GM23338 (cell line): ENCODE measurements at regions not wholly inside any gene's neighbourhood (a gene's known extent, or its start where the extent isn't known, plus 50 kb on each side); places are given as distances from the start of the nearest gene placed in this dataset.
A peak's percentile ranks its signal among the peaks of the same experiment; 100 is the strongest.

Experiments
- ATAC-seq: fragments of 200-7000 bp; cut with Tn5 transposase; 3 replicates; pipeline ENCODE4 v1.9.1; 2020
- DNase-seq: peaks from one replicate; pipeline ENCODE4 v3.0.0-alpha.2; 2015; ENCODE audit warnings: low spot score
- H2AFZ ChIP-seq: fragments of 200-600 bp; sonication (generic); 2 replicates; pipeline ENCODE4 v1.8.0; 2016; ENCODE audit warnings: antibody characterized with exemption, mild to moderate bottlenecking, moderate library complexity
- H3F3A ChIP-seq: fragments of 200-600 bp; sonication (generic); replicated peaks from 2 replicates; pipeline ENCODE4 v1.8.0; 2017; ENCODE audit warnings: antibody characterized with exemption, mixed run types, low read depth
- H3K27ac ChIP-seq: fragments of 200-600 bp; sonication (generic); 2 replicates; pipeline ENCODE4 v1.6.1; 2016; ENCODE audit warnings: low read depth
- H3K27me3 ChIP-seq: fragments of 200-600 bp; sonication (generic); 2 replicates; pipeline ENCODE4 v1.8.0; 2016; ENCODE audit warnings: mild to moderate bottlenecking, mixed run types, moderate library complexity; ENCODE audit not compliant: insufficient read depth
- H3K36me3 ChIP-seq: fragments of 200-600 bp; sonication (generic); 2 replicates; pipeline ENCODE4 v1.8.0; 2016; ENCODE audit warnings: mild to moderate bottlenecking; ENCODE audit not compliant: insufficient read depth
- H3K4me1 ChIP-seq: fragments of 200-600 bp; sonication (generic); 2 replicates; pipeline ENCODE4 v1.8.0; 2016; ENCODE audit warnings: mild to moderate bottlenecking, moderate library complexity; ENCODE audit not compliant: insufficient read depth
- H3K4me2 ChIP-seq: fragments of 200-600 bp; sonication (generic); 2 replicates; pipeline ENCODE4 v1.7.1; 2017; ENCODE audit warnings: mixed run types
- H3K4me3 ChIP-seq: fragments of 200-600 bp; sonication (generic); 2 replicates; pipeline ENCODE4 v1.6.1; 2016; ENCODE audit warnings: mixed run types
- H3K79me2 ChIP-seq: fragments of 200-600 bp; sonication (generic); replicated peaks from 2 replicates; pipeline ENCODE4 v1.8.0; 2017; ENCODE audit warnings: mild to moderate bottlenecking; ENCODE audit not compliant: insufficient read depth
- H3K9me2 ChIP-seq: fragments of 200-600 bp; sonication (generic); 2 replicates; pipeline ENCODE4 v1.8.0; 2017; ENCODE audit not compliant: insufficient read depth
- H4K20me1 ChIP-seq: fragments of 200-600 bp; sonication (generic); replicated peaks from 2 replicates; pipeline ENCODE4 v1.8.0; 2017; ENCODE audit warnings: mild to moderate bottlenecking; ENCODE audit not compliant: insufficient read depth
- H3K27ac Mint-ChIP-seq: 2 replicates; pipeline ENCODE4 v1.8.0; 2020; ENCODE audit warnings: inconsistent platforms, mild to moderate bottlenecking, moderate library complexity, mixed read lengths
- H3K27me3 Mint-ChIP-seq: 3 replicates; pipeline ENCODE4 v1.8.0; 2022; ENCODE audit warnings: low read depth, mild to moderate bottlenecking, moderate library complexity, mixed read lengths, inconsistent platforms; ENCODE audit not compliant: insufficient read depth, poor library complexity
- H3K36me3 Mint-ChIP-seq: 3 replicates; pipeline ENCODE4 v1.8.0; 2021; ENCODE audit warnings: low read depth, mild to moderate bottlenecking, inconsistent platforms, moderate library complexity, mixed read lengths
- H3K4me1 Mint-ChIP-seq: 3 replicates; pipeline ENCODE4 v1.8.0; 2020; ENCODE audit warnings: mild to moderate bottlenecking, inconsistent platforms, mixed read lengths
- H3K4me3 Mint-ChIP-seq: 3 replicates; pipeline ENCODE4 v1.8.0; 2021; ENCODE audit warnings: moderate library complexity, mild to moderate bottlenecking, inconsistent platforms, mixed read lengths
- H3K9me3 Mint-ChIP-seq: 3 replicates; pipeline ENCODE4 v1.8.0; 2020; ENCODE audit warnings: moderate library complexity, mild to moderate bottlenecking, inconsistent platforms, mixed read lengths
- CREB1 ChIP-seq: fragments of 250-450 bp; sonication (Bioruptor Pico); IDR thresholded peaks from 2 replicates; pipeline ENCODE4 v1.5.0; 2020; ENCODE audit warnings: low read depth, mild to moderate bottlenecking, moderate library complexity
- CTCF ChIP-seq, 2 experiments: fragments of 200-600 bp in 1 of 2; sonication (generic) in 1 of 2; conservative IDR thresholded peaks; 2 replicates each; pipeline versions ENCODE4 v1.5.1 to v1.6.1; 2016 to 2017; ENCODE audit warnings: antibody characterized with exemption in 2 of 2, low read depth in 2 of 2, mild to moderate bottlenecking in 2 of 2, moderate library complexity in 1 of 2
- ETS1 ChIP-seq: IDR thresholded peaks from 2 replicates; pipeline ENCODE4 v1.6.1; 2016; ENCODE audit warnings: antibody characterized with exemption
- EZH2 ChIP-seq: fragments of 200-600 bp; sonication (generic); IDR thresholded peaks from one replicate; pipeline ENCODE4 v1.8.0; 2017; ENCODE audit warnings: antibody characterized with exemption, mild to moderate bottlenecking, low read depth; ENCODE audit not compliant: unreplicated experiment
- EZH2phosphoT487 ChIP-seq: fragments of 200-600 bp; sonication (generic); IDR thresholded peaks from one replicate; pipeline ENCODE4 v1.8.1; 2018; ENCODE audit warnings: antibody characterized with exemption; ENCODE audit not compliant: unreplicated experiment
- JUNB ChIP-seq: IDR thresholded peaks from one replicate; pipeline ENCODE4 v1.6.1; 2016; ENCODE audit warnings: antibody characterized with exemption; ENCODE audit not compliant: unreplicated experiment
- NANOG ChIP-seq: IDR thresholded peaks from 2 replicates; pipeline ENCODE4 v1.6.1; 2016; ENCODE audit warnings: antibody characterized with exemption, borderline replicate concordance
- POLR2AphosphoS5 ChIP-seq: IDR thresholded peaks from 2 replicates; pipeline ENCODE4 v1.6.1; 2016; ENCODE audit warnings: antibody characterized with exemption, low read depth
- REST ChIP-seq: IDR thresholded peaks from one replicate; pipeline ENCODE4 v1.6.1; 2018; ENCODE audit warnings: antibody characterized with exemption; ENCODE audit not compliant: unreplicated experiment
- STAT1 ChIP-seq: IDR thresholded peaks from one replicate; pipeline ENCODE4 v1.6.1; 2016; ENCODE audit warnings: antibody characterized with exemption; ENCODE audit not compliant: unreplicated experiment
- ZNF114 ChIP-seq: fragments of 250-450 bp; sonication (Bioruptor Pico); IDR thresholded peaks from 2 replicates; pipeline ENCODE4 v1.5.0; 2020; ENCODE audit warnings: mild to moderate bottlenecking, moderate library complexity
- ZNF331 ChIP-seq: fragments of 250-450 bp; sonication (Bioruptor Pico); IDR thresholded peaks from 2 replicates; pipeline ENCODE4 v1.5.0; 2020; ENCODE audit warnings: low read depth, mild to moderate bottlenecking, moderate library complexity
- ZNF462 ChIP-seq: fragments of 250-450 bp; sonication (Bioruptor Pico); IDR thresholded peaks from 2 replicates; pipeline ENCODE4 v1.5.0; 2020; ENCODE audit warnings: mild to moderate bottlenecking, moderate library complexity

GRCh38 chr11:111045874-111046273 is 199.7 kb upstream of the POU2AF2 start:
- DNase-seq (no peak), ATAC-seq (no peak)
- H3K4me1 Mint-ChIP-seq = peaks cover 27% of the 10 kb centered on the region
- Histone ChIP-seq H3K27me3 (no peaks in the 10 kb centered on the region), H3K4me2 (no peak overlapping the region), H3K27ac (no peak overlapping the region), H2AFZ (0 out of 2 replicates have a peak overlapping the region, but pooled peaks have one; percentile 21), H3K79me2 (no peaks in the 10 kb centered on the region), H4K20me1 (no peaks in the 10 kb centered on the region), H3K4me3 (no peak overlapping the region), H3K36me3 (no peaks in the 10 kb centered on the region), H3K4me1 (peaks cover 7% of the 10 kb centered on the region; the same call in 1 of the 2 replicates), H3K9me2 (no peaks in the 10 kb centered on the region), H3F3A (no peaks in the 10 kb centered on the region)
- peaks cover 2% of the 10 kb centered on the region; the same call in 1 of the 3 replicates for H3K9me3 Mint-ChIP-seq
- H3K4me3 Mint-ChIP-seq = no peak overlapping the region
- TF ChIP-seq JUNB (no peak), REST (no peak), ETS1 (no peak), EZH2phosphoT487 (no peak), ZNF462 (no peak), NANOG (no peak), CREB1 (CRISPR knock-in tag) (no peak), CTCF (conservative IDR thresholded peaks at IDR 0.05; ENCODE audit: low read depth in 2 of 2) (no peak), EZH2 (no peak), POLR2AphosphoS5 (no peak), ZNF114 (CRISPR knock-in tag) (no peak), STAT1 (no peak), ZNF331 (CRISPR knock-in tag) (no peak)
- no peak overlapping the region for H3K27ac Mint-ChIP-seq
- peaks cover 8% of the 10 kb centered on the region for H3K27me3 Mint-ChIP-seq
- H3K36me3 Mint-ChIP-seq = no peaks in the 10 kb centered on the region
